IMR-90 (cell line): ENCODE measurements at regions not wholly inside any gene's neighbourhood (a gene's known extent, or its start where the extent isn't known, plus 50 kb on each side); places are given as distances from the start of the nearest gene placed in this dataset.

Experiments
- ATAC-seq: fragments of 200-7000 bp; cut with Tn5 transposase; 2 replicates; pipeline ENCODE4 v1.9.1; 2020; ENCODE audit warnings: low read depth, mild to moderate bottlenecking, moderate library complexity
- BruUV-seq: library from RNA; stranded (reverse); fragments of 400-500 nt; replicated peaks from 2 replicates; lab custom pipeline; 2021; lab: Mats Ljungman, UMichigan
- CTCF ChIA-PET: fragments of 300-600 bp; formaldehyde crosslinking; extraction: SDS; loops from one replicate; lab custom pipeline; 2021; ENCODE audit warnings: antibody characterized with exemption; lab: Yijun Ruan, JAX
- POLR2A ChIA-PET: fragments of 300-600 bp; sonication (Branson Sonifier 250); formaldehyde crosslinking; loops from one replicate; lab custom pipeline; 2022; ENCODE audit warnings: antibody characterized with exemption; ENCODE audit not compliant: unreplicated experiment; lab: Charles Lee
- DNase-seq: peaks from one replicate; pipeline ENCODE4 v3.0.0; 2013
- H2AFZ ChIP-seq: replicated peaks from 2 replicates; pipeline ENCODE3; 2013; ENCODE audit warnings: low read length, mild to moderate bottlenecking; ENCODE audit not compliant: poor library complexity
- H2AK5ac ChIP-seq: 2 replicates; pipeline ENCODE4 v1.6.1; 2013; ENCODE audit warnings: low read depth, low read length, inconsistent platforms
- H2AK9ac ChIP-seq: replicated peaks from 2 replicates; pipeline ENCODE3; 2013; ENCODE audit warnings: mild to moderate bottlenecking, low read depth, low read length, moderate library complexity; ENCODE audit not compliant: poor library complexity
- H2BK120ac ChIP-seq: 2 replicates; pipeline ENCODE4 v1.6.1; 2013; ENCODE audit warnings: low read depth, low read length, inconsistent platforms
- H2BK15ac ChIP-seq: 3 replicates; pipeline ENCODE4 v1.6.1; 2013; ENCODE audit warnings: low read depth, low read length, inconsistent platforms
- H2BK20ac ChIP-seq: 2 replicates; pipeline ENCODE4 v1.6.1; 2013; ENCODE audit warnings: low read depth, mild to moderate bottlenecking, inconsistent platforms, low read length, moderate library complexity
- H2BK5ac ChIP-seq: 2 replicates; pipeline ENCODE4 v1.6.1; 2013; ENCODE audit warnings: mild to moderate bottlenecking, low read depth, low read length, inconsistent platforms; ENCODE audit not compliant: poor library complexity, severe bottlenecking
- H3K14ac ChIP-seq: replicated peaks from 2 replicates; pipeline ENCODE4 v1.6.1; 2013; ENCODE audit warnings: low read depth, low read length, inconsistent platforms
- H3K18ac ChIP-seq: 2 replicates; pipeline ENCODE4 v1.6.1; 2013; ENCODE audit warnings: low read depth, low read length, control low read depth
- H3K23ac ChIP-seq: 2 replicates; pipeline ENCODE4 v1.6.1; 2013; ENCODE audit warnings: low read depth, low read length, inconsistent platforms
- H3K27ac ChIP-seq: 2 replicates; pipeline ENCODE4 v1.5.1; 2013; ENCODE audit warnings: mild to moderate bottlenecking, control low read depth, low read length; ENCODE audit not compliant: insufficient read depth
- H3K27me3 ChIP-seq: 2 replicates; pipeline ENCODE4 v1.6.1; 2013; ENCODE audit warnings: low read length; ENCODE audit not compliant: control insufficient read depth, insufficient read depth
- H3K36me3 ChIP-seq: 2 replicates; pipeline ENCODE4 v1.6.1; 2013; ENCODE audit warnings: low read length, mixed read lengths; ENCODE audit not compliant: control insufficient read depth, insufficient read depth
- H3K4ac ChIP-seq: 2 replicates; pipeline ENCODE4 v1.6.1; 2013; ENCODE audit warnings: low read depth, low read length, inconsistent platforms
- H3K4me1 ChIP-seq: 2 replicates; pipeline ENCODE4 v1.6.1; 2013; ENCODE audit warnings: low read length, mixed read lengths; ENCODE audit not compliant: control insufficient read depth, insufficient read depth
- H3K4me2 ChIP-seq: 2 replicates; pipeline ENCODE4 v1.6.1; 2013; ENCODE audit warnings: low read depth, mild to moderate bottlenecking, control low read depth, low read length, moderate library complexity
- H3K4me3 ChIP-seq: 2 replicates; pipeline ENCODE4 v1.5.1; 2013; ENCODE audit warnings: low read depth, mild to moderate bottlenecking, control low read depth, low read length, moderate library complexity; ENCODE audit not compliant: insufficient read depth
- H3K56ac ChIP-seq: 2 replicates; pipeline ENCODE4 v1.6.1; 2013; ENCODE audit warnings: low read length, inconsistent platforms; ENCODE audit not compliant: insufficient read depth; ENCODE audit errors: extremely low read depth
- H3K79me1 ChIP-seq, 2 experiments: 2 replicates each; pipeline ENCODE4 v1.6.1; 2013; ENCODE audit warnings: low read length in 2 of 2, inconsistent platforms in 1 of 2, low read depth in 1 of 2
- H3K9ac ChIP-seq: 2 replicates; pipeline ENCODE4 v1.6.1; 2013; ENCODE audit warnings: low read depth, low read length, control low read depth
- H3K9me1 ChIP-seq: 2 replicates; pipeline ENCODE4 v1.6.1; 2013; ENCODE audit warnings: low read length, inconsistent platforms; ENCODE audit not compliant: insufficient read depth
- H3K9me3 ChIP-seq: 2 replicates; pipeline ENCODE4 v1.6.1; 2013; ENCODE audit warnings: low read length; ENCODE audit not compliant: control insufficient read depth, insufficient read depth
- H4K20me1 ChIP-seq: 2 replicates; pipeline ENCODE4 v1.6.1; 2013; ENCODE audit warnings: low read length, inconsistent platforms; ENCODE audit not compliant: insufficient read depth
- H4K5ac ChIP-seq: 2 replicates; pipeline ENCODE4 v1.6.1; 2013; ENCODE audit warnings: mild to moderate bottlenecking, low read depth, low read length, control low read depth
- H4K8ac ChIP-seq, 2 experiments: 2 replicates each; pipeline ENCODE4 v1.6.1; 2013; ENCODE audit warnings: low read depth in 2 of 2, low read length in 2 of 2, control low read depth in 1 of 2, inconsistent platforms in 1 of 2
- H4K91ac ChIP-seq: 2 replicates; pipeline ENCODE4 v1.6.1; 2013; ENCODE audit warnings: low read depth, low read length, inconsistent platforms; ENCODE audit not compliant: insufficient read depth
- BHLHE40 ChIP-seq: fragments of 150-350 bp; IDR thresholded peaks from 2 replicates; pipeline ENCODE4 v1.6.1; 2016; ENCODE audit warnings: mild to moderate bottlenecking, low read depth, low read length
- CEBPB ChIP-seq: IDR thresholded peaks from 2 replicates; pipeline ENCODE4 v1.6.1; 2012; ENCODE audit warnings: low read depth, low read length, improper control_type of control experiment
- CHD1 ChIP-seq: IDR thresholded peaks from 2 replicates; pipeline ENCODE4 v1.6.1; 2012; ENCODE audit warnings: low read depth, low read length, improper control_type of control experiment
- CTCF ChIP-seq: conservative IDR thresholded peaks from 2 replicates; pipeline ENCODE4 v1.5.1; 2012; ENCODE audit warnings: mild to moderate bottlenecking, low read depth, low read length, improper control_type of control experiment
- ELK1 ChIP-seq: fragments of 150-350 bp; IDR thresholded peaks from 2 replicates; pipeline ENCODE4 v1.6.1; 2016; ENCODE audit warnings: low read depth, mild to moderate bottlenecking, low read length, moderate library complexity, borderline replicate concordance
- MAFK ChIP-seq: IDR thresholded peaks from 2 replicates; pipeline ENCODE4 v1.6.1; 2012; ENCODE audit warnings: low read depth, low read length, improper control_type of control experiment
- MXI1 ChIP-seq: IDR thresholded peaks from 2 replicates; pipeline ENCODE4 v1.6.1; 2012; ENCODE audit warnings: low read depth, mild to moderate bottlenecking, low read length, moderate library complexity, borderline replicate concordance
- POLR2A ChIP-seq: IDR thresholded peaks from 2 replicates; pipeline ENCODE4 v1.6.1; 2012; ENCODE audit warnings: mild to moderate bottlenecking, low read depth, low read length
- WGBS, 2 experiments: methylation state at CpG; one replicate each; pipeline versions ENCODE4 v1.1.5 to v1.1.7; 2013; ENCODE audit warnings: missing lambda C conversion rate in 2 of 2; ENCODE audit not compliant: insufficient read length in 1 of 2; ENCODE audit errors: extremely low coverage in 2 of 2; 5-methylcytosine and 5-hydroxymethylcytosine counted together
- dilution Hi-C: fragments of 300-500 bp; cut with HindIII; formaldehyde crosslinking; loops from one replicate; pipeline ENCODE4 v1.14.3; 2018; ENCODE audit warnings: low sequenced_read_pairs; ENCODE audit not compliant: unreplicated experiment
- in situ Hi-C: fragments of 300-500 bp; cut with MboI; formaldehyde crosslinking; loops from 3 replicates; pipeline ENCODE4 v1.14.3; 2019; ENCODE audit warnings: low sequenced_read_pairs, inconsistent platforms, mixed read lengths
- intact Hi-C: fragments of 100-400 bp; cut with micrococcal nuclease; formaldehyde crosslinking; loops from 2 replicates; pipeline ENCODE4 v1.10.0; 2022

GRCh38 chr13:40458720-40458990 is 207.8 kb downstream of the FOXO1 start:
- H4K5ac ChIP-seq, result no peak overlapping the region
- H2AK5ac ChIP-seq, result no peak overlapping the region
- H3K27ac ChIP-seq, result no peak overlapping the region
- no peak overlapping the region for H2AK9ac ChIP-seq
- H3K56ac ChIP-seq, result no peak overlapping the region
- no peak overlapping the region for H3K4me3 ChIP-seq
- dilution Hi-C loops (no loop called here), intact Hi-C loops (no loop called here), in situ Hi-C loops (no loop called here)
- no peak overlapping the region for H2BK120ac ChIP-seq
- POLR2A ChIA-PET, result no interaction called here
- ATAC-seq (no peak), DNase-seq (no peak)
- H3K23ac ChIP-seq, result no peak overlapping the region
- no peak overlapping the region for H2BK20ac ChIP-seq
- no peak overlapping the region for H2BK5ac ChIP-seq
- H4K8ac ChIP-seq, result no peak overlapping the region
- no peaks in the 10 kb centered on the region for H3K9me1 ChIP-seq
- H3K18ac ChIP-seq, result no peak overlapping the region
- H2AFZ ChIP-seq, result no peak overlapping the region
- no peaks in the 10 kb centered on the region for H4K20me1 ChIP-seq
- H3K79me1 ChIP-seq, result no peaks in the 10 kb centered on the region
- 62% methylated on average over 6 of the region's 7 CpGs; no CpG with 5 or more reads in 1 of the 2 experiments for WGBS, 2 experiments
- H3K14ac ChIP-seq, result no peak overlapping the region
- H3K4me2 ChIP-seq, result no peak overlapping the region
- no peaks in the 10 kb centered on the region for H3K36me3 ChIP-seq
- no peak overlapping the region for H2BK15ac ChIP-seq
- H3K4me1 ChIP-seq, result no peaks in the 10 kb centered on the region
- BruUV-seq, result no TSS peak
- CTCF ChIA-PET, result no interaction called here
- H4K91ac ChIP-seq, result no peak overlapping the region
- H3K4ac ChIP-seq, result no peak overlapping the region
- H3K9me3 ChIP-seq, result no peaks in the 10 kb centered on the region
- H3K27me3 ChIP-seq, result no peaks in the 10 kb centered on the region; the same call in 1 of the 2 replicates
- H3K9ac ChIP-seq, result no peak overlapping the region
- TF ChIP-seq MXI1 (no peak), ELK1 (no peak), CHD1 (no peak), POLR2A (no peak), BHLHE40 (no peak), MAFK (no peak), CTCF (no peak), CEBPB (no peak)
